ENCODE measurements at regions not wholly inside any gene's neighbourhood (a gene's known extent, or its start where the extent isn't known, plus 50 kb on each side); places are given as distances from the start of the nearest gene placed in this dataset.
"Not testable (repeated sequence)": the region's sequence is repeated elsewhere in the genome, so short reads cannot be mapped to it uniquely, and the experiment has no call there.

DNA sequence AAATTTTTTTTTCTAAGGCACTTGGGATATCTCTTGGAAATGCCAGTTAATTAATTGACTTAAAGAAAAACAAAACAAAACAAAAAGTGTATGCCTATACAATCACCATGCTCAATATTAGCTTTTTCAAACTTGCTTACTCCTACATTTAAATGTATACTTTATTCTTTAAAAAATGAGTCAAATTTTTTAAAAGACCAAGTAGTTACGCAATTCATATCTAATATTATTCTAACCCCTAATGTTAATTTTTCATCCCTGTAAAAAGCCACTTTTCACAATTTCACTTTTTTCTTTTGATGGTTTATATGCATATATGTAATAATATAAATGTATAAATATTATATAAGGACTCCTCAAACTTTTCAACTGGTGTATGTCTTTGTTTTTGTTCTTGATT, 211.2 kb downstream of the PRDM9 start:
- H3K36me3 ChIP-seq (ENCODE audit: insufficient read depth, low read length) = no peaks in the 10 kb centered on the region
- H3K4me1 ChIP-seq (ENCODE audit: control insufficient read depth, insufficient read depth, low read length, unreplicated experiment) = no peaks in the 10 kb centered on the region
- H3K4me3 ChIP-seq (ENCODE audit: low read depth, low read length) = no peak overlapping the region
- no peaks in the 10 kb centered on the region for H3K27me3 ChIP-seq (ENCODE audit: insufficient read depth, low read length)
- H3K79me2 ChIP-seq (ENCODE audit: control insufficient read depth, insufficient read depth, low read length, unreplicated experiment) = no peaks in the 10 kb centered on the region
- no peak overlapping the region for H2AFZ ChIP-seq (ENCODE audit: low read length, unreplicated experiment)
- H3K27ac ChIP-seq (ENCODE audit: low read depth, low read length) = no peak overlapping the region

DNA sequence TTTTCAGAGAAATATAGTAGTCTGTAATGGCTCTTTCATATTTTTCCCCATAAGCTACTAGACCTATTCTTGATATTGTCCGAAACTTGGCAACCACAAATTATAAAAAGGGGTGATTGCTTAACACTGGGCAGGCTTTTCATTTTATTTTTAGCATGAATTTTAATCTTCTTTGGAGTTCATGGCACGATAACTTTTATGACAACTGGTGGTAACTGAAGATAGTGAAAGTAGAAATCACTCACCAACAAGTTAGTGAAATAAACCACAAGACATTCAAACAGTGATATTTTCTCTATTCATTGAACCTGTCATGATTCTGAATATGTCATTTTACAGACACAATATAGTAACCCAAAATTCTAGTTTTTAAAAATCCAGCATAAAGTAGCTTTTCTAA, 213.9 kb downstream of the PRDM9 start:
- no peak overlapping the region for H3K27ac ChIP-seq (ENCODE audit: low read depth, low read length)
- no peaks in the 10 kb centered on the region for H3K36me3 ChIP-seq (ENCODE audit: insufficient read depth, low read length)
- peak overlapping the region; percentile 63 for H3K4me3 ChIP-seq (ENCODE audit: low read depth, low read length)
- no peaks in the 10 kb centered on the region for H3K27me3 ChIP-seq (ENCODE audit: insufficient read depth, low read length)
- H3K79me2 ChIP-seq (ENCODE audit: control insufficient read depth, insufficient read depth, low read length, unreplicated experiment) = no peaks in the 10 kb centered on the region
- no peaks in the 10 kb centered on the region for H3K4me1 ChIP-seq (ENCODE audit: control insufficient read depth, insufficient read depth, low read length, unreplicated experiment)
- H2AFZ ChIP-seq (ENCODE audit: low read length, unreplicated experiment) = peak overlapping the region; percentile 34

DNA sequence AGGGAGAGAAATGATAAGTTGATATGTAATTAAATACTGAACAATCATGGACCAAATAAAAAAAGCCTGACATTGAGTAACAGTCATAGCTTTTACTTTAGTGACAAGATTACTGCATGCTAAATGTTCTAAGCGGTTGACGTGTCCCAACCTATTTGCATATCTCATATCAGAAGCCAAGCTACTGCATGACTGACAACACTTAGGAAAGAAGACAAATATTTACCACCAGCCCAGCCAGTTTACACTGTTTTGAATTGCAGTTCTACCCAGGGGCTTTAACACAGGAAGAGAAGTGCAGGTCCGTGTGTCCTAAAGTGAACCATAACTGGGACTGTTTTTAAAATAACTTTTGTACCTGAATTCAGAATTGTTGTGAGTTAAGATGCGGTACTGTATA, 219.9 kb downstream of the PRDM9 start:
- Histone ChIP-seq H3K79me2 (ENCODE audit: control insufficient read depth, insufficient read depth, low read length, unreplicated experiment) (no peaks in the 10 kb centered on the region), H3K27ac (ENCODE audit: low read depth, low read length) (no peak overlapping the region), H3K36me3 (ENCODE audit: insufficient read depth, low read length) (no peaks in the 10 kb centered on the region), H2AFZ (ENCODE audit: low read length, unreplicated experiment) (no peak overlapping the region), H3K4me1 (ENCODE audit: control insufficient read depth, insufficient read depth, low read length, unreplicated experiment) (no peaks in the 10 kb centered on the region), H3K27me3 (ENCODE audit: insufficient read depth, low read length) (no peaks in the 10 kb centered on the region), H3K4me3 (ENCODE audit: low read depth, low read length) (no peak overlapping the region)

DNA sequence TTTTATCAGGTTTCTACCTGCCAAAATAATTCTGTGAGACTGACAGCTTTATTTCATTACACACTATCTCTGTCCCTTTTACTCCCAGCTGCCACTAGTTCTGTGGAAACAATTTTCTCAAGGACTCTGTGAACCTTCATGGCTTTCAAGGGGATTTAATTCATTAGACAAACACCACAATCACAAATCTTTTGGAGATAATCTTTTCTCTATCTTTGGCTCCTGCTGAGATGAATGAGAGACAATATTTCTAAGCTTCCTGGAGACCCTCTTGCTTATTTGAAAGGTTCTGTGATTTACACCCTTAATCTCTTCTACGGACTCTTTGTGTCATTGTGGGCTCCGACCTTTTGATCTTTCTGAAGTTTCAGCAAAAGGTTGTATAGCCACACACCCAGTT, 222.6 kb downstream of the PRDM9 start:
- Histone ChIP-seq H3K27ac (ENCODE audit: low read depth, low read length) (no peak overlapping the region), H2AFZ (ENCODE audit: low read length, unreplicated experiment) (no peak overlapping the region), H3K79me2 (ENCODE audit: control insufficient read depth, insufficient read depth, low read length, unreplicated experiment) (no peaks in the 10 kb centered on the region), H3K36me3 (ENCODE audit: insufficient read depth, low read length) (no peaks in the 10 kb centered on the region), H3K4me1 (ENCODE audit: control insufficient read depth, insufficient read depth, low read length, unreplicated experiment) (no peaks in the 10 kb centered on the region), H3K4me3 (ENCODE audit: low read depth, low read length) (no peak overlapping the region), H3K27me3 (ENCODE audit: insufficient read depth, low read length) (no peaks in the 10 kb centered on the region)

DNA sequence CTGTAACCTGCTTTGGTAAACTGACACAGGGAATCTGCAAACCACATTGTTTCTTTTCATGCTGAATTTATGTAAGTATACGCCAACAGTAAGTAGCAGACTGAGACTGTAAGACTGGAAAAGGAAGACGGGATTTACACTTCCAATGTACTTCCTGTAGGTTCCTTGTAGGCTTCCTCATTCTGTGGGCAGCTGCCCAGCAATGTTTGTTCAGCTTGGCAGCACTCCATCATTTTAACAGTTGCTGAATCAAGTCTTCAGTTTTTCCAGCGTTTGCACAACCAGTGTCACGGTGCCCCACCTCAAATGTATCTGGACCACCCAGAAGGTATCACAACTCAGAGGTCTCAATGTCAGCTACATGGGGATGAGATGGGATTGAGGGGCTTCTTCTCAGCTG, 232.6 kb downstream of the PRDM9 start:
- Histone ChIP-seq H3K4me1 (ENCODE audit: control insufficient read depth, insufficient read depth, low read length, unreplicated experiment) (no peaks in the 10 kb centered on the region), H3K27me3 (ENCODE audit: insufficient read depth, low read length) (no peaks in the 10 kb centered on the region), H3K36me3 (ENCODE audit: insufficient read depth, low read length) (no peaks in the 10 kb centered on the region), H2AFZ (ENCODE audit: low read length, unreplicated experiment) (peak overlapping the region; percentile 33), H3K79me2 (ENCODE audit: control insufficient read depth, insufficient read depth, low read length, unreplicated experiment) (no peaks in the 10 kb centered on the region), H3K27ac (ENCODE audit: low read depth, low read length) (no peak overlapping the region), H3K4me3 (ENCODE audit: low read depth, low read length) (no peak overlapping the region)

DNA sequence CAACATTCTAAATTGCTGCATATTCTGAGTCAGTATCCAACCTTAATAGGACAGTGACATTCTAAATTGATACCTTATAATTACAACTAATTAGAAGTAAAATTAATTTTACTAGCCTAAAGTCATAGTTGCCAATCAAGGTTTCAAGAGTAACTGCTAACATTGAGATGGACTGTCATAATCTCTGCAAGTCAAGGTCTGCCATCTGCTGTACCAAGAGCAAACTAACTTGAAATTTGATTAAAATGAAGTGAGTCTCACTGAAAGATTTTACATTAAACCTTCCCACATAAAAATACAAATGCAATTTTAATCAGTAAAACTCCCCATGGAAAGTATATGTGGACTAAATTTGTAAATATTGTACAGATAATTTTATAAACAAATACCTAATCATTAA, 235.3 kb downstream of the PRDM9 start:
- Histone ChIP-seq H3K27me3 (ENCODE audit: insufficient read depth, low read length) (no peaks in the 10 kb centered on the region), H3K27ac (ENCODE audit: low read depth, low read length) (no peak overlapping the region), H3K4me1 (ENCODE audit: control insufficient read depth, insufficient read depth, low read length, unreplicated experiment) (no peaks in the 10 kb centered on the region), H2AFZ (ENCODE audit: low read length, unreplicated experiment) (no peak overlapping the region), H3K4me3 (ENCODE audit: low read depth, low read length) (no peak overlapping the region), H3K36me3 (ENCODE audit: insufficient read depth, low read length) (no peaks in the 10 kb centered on the region), H3K79me2 (ENCODE audit: control insufficient read depth, insufficient read depth, low read length, unreplicated experiment) (no peaks in the 10 kb centered on the region)

DNA sequence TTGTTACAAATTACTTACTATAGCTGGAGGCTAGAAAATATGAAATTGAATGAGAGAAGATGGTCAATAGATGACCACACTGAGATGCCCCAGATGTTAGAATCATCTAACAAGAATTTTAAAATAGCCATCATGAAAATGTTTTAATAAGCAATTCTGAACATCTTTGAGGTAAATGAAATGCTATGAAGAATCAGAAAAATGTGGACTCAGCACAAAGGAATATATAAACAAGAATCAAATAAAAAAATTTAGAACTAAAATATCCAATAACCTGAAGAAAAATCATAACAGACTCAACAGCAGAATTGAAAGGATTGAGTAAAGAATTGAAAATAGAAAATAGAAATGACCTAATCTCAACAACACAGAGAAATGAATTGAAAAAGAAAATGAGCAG, 248.5 kb downstream of the PRDM9 start:
- Histone ChIP-seq H3K4me1 (ENCODE audit: control insufficient read depth, insufficient read depth, low read length, unreplicated experiment) (no peaks in the 10 kb centered on the region), H3K36me3 (ENCODE audit: insufficient read depth, low read length) (no peaks in the 10 kb centered on the region), H2AFZ (ENCODE audit: low read length, unreplicated experiment) (no peak overlapping the region), H3K79me2 (ENCODE audit: control insufficient read depth, insufficient read depth, low read length, unreplicated experiment) (no peaks in the 10 kb centered on the region), H3K27me3 (ENCODE audit: insufficient read depth, low read length) (no peaks in the 10 kb centered on the region), H3K27ac (ENCODE audit: low read depth, low read length) (no peak overlapping the region), H3K4me3 (ENCODE audit: low read depth, low read length) (no peak overlapping the region)

DNA sequence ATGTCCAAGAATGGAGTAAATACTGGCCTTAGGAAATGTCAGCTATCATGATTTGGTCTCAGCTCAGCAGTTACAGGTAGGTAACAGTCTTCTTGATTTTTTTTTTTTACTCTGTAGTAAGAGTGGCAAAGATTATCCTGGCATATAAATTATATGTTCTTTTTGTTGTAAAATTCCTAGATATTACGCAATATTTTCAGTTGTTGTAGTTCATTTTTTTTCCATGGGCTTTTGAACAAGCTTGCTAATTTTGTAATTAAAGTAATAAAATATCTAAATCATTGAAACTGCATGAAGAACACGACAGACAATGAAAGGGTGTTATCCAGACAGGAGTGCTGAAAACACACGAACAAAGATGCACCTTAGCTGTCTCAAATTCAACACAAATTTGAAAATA, 249.4 kb downstream of the PRDM9 start:
- no peak overlapping the region for H2AFZ ChIP-seq (ENCODE audit: low read length, unreplicated experiment)
- H3K27ac ChIP-seq (ENCODE audit: low read depth, low read length) = no peak overlapping the region
- no peaks in the 10 kb centered on the region for H3K79me2 ChIP-seq (ENCODE audit: control insufficient read depth, insufficient read depth, low read length, unreplicated experiment)
- H3K4me3 ChIP-seq (ENCODE audit: low read depth, low read length) = no peak overlapping the region
- H3K4me1 ChIP-seq (ENCODE audit: control insufficient read depth, insufficient read depth, low read length, unreplicated experiment) = no peaks in the 10 kb centered on the region
- no peaks in the 10 kb centered on the region for H3K36me3 ChIP-seq (ENCODE audit: insufficient read depth, low read length)
- no peaks in the 10 kb centered on the region for H3K27me3 ChIP-seq (ENCODE audit: insufficient read depth, low read length)

DNA sequence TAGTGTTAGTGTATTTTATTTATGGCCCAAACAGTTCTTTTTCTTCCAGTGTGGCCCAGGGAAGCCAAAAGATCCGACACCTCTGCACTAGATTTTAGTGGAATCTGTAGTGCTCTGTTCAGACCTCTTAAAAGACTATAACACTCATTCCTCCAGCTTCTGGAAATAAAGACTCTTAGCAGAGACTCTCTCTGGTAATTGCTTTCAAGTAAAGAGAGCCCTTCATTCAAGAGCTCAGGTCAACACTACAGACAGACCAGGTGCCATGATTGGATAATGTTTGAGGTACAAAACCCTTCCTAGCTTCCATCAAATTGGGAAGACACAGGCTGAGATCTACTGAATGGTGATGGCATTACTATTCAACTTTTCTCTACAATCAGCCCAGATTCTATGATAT, 255.8 kb downstream of the PRDM9 start:
- Histone ChIP-seq H3K79me2 (ENCODE audit: control insufficient read depth, insufficient read depth, low read length, unreplicated experiment) (no peaks in the 10 kb centered on the region), H3K27ac (ENCODE audit: low read depth, low read length) (no peak overlapping the region), H3K4me1 (ENCODE audit: control insufficient read depth, insufficient read depth, low read length, unreplicated experiment) (no peaks in the 10 kb centered on the region), H3K27me3 (ENCODE audit: insufficient read depth, low read length) (no peaks in the 10 kb centered on the region), H3K4me3 (ENCODE audit: low read depth, low read length) (no peak overlapping the region), H3K36me3 (ENCODE audit: insufficient read depth, low read length) (no peaks in the 10 kb centered on the region), H2AFZ (ENCODE audit: low read length, unreplicated experiment) (no peak overlapping the region)

DNA sequence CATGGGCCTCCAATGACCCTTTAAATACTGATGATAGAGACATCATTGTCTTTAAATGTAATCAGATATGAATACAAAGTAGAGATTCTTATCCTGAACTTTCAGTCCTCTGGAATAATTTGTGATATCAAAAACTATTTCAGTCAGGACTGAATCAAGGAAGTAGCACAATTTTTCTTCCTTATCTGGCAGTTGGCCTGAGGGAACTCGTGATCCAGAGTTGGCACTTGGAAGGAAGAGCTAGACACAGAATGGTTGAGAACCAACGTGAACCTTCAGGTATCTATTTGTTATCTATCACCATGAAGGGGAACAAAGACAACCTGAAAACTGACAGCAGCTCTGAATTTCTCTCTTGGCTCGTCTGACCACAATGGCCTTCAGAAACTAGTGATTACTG, 269.3 kb downstream of the PRDM9 start:
- Histone ChIP-seq H3K4me3 (ENCODE audit: low read depth, low read length) (no peak overlapping the region), H3K4me1 (ENCODE audit: control insufficient read depth, insufficient read depth, low read length, unreplicated experiment) (no peaks in the 10 kb centered on the region), H3K27me3 (ENCODE audit: insufficient read depth, low read length) (no peaks in the 10 kb centered on the region), H3K79me2 (ENCODE audit: control insufficient read depth, insufficient read depth, low read length, unreplicated experiment) (no peaks in the 10 kb centered on the region), H3K27ac (ENCODE audit: low read depth, low read length) (no peak overlapping the region), H2AFZ (ENCODE audit: low read length, unreplicated experiment) (no peak overlapping the region), H3K36me3 (ENCODE audit: insufficient read depth, low read length) (no peaks in the 10 kb centered on the region)

DNA sequence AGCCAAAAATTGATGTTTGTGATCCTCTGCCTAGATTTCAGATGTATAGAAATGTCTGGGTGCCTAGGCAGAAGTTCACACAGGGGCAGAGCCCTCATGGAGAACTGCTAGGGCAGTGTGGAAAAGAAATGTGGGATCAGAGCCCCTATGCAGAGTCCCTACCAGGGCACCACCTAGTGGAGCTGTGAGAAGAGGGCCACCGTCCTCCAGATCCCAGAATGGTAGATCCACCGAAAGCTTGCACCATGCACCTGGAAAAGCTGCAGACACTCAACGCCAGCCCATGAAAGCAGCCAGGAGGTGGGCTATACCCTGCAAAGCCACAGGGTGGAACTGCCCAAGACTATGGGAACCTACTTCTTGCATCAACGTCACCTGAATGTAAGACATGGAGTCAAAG, 292.9 kb downstream of the PRDM9 start:
- H3K4me1 ChIP-seq (ENCODE audit: control insufficient read depth, insufficient read depth, low read length, unreplicated experiment); H3K79me2 ChIP-seq (ENCODE audit: control insufficient read depth, insufficient read depth, low read length, unreplicated experiment); H2AFZ ChIP-seq (ENCODE audit: low read length, unreplicated experiment); H3K4me3 ChIP-seq (ENCODE audit: low read depth, low read length); H3K36me3 ChIP-seq (ENCODE audit: insufficient read depth, low read length); H3K27ac ChIP-seq (ENCODE audit: low read depth, low read length); H3K27me3 ChIP-seq (ENCODE audit: insufficient read depth, low read length): not testable (repeated sequence)

All from ACC112 (cell line).